ENCODE measurements at regions not wholly inside any gene's neighbourhood (a gene's known extent, or its start where the extent isn't known, plus 50 kb on each side); places are given as distances from the start of the nearest gene placed in this dataset.

GRCh38 chr5:152058267-152058666 is 133.6 kb upstream of the GLRA1 start:
- TF ChIP-seq, protein P1, sequence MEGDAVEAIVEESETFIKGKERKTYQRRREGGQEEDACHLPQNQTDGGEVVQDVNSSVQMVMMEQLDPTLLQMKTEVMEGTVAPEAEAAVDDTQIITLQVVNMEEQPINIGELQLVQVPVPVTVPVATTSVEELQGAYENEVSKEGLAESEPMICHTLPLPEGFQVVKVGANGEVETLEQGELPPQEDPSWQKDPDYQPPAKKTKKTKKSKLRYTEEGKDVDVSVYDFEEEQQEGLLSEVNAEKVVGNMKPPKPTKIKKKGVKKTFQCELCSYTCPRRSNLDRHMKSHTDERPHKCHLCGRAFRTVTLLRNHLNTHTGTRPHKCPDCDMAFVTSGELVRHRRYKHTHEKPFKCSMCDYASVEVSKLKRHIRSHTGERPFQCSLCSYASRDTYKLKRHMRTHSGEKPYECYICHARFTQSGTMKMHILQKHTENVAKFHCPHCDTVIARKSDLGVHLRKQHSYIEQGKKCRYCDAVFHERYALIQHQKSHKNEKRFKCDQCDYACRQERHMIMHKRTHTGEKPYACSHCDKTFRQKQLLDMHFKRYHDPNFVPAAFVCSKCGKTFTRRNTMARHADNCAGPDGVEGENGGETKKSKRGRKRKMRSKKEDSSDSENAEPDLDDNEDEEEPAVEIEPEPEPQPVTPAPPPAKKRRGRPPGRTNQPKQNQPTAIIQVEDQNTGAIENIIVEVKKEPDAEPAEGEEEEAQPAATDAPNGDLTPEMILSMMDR (IDR thresholded peaks at IDR 0.05), result no peak
- TF ChIP-seq POLR2AphosphoS5 (IDR thresholded peaks at IDR 0.05) (no peak), POLR2A (IDR thresholded peaks at IDR 0.05) (no peak)

Measured in gastroesophageal sphincter (tissue), 3 donors.